ENCODE measurements at regions not wholly inside any gene's neighbourhood (a gene's known extent, or its start where the extent isn't known, plus 50 kb on each side); places are given as distances from the start of the nearest gene placed in this dataset.
"Not testable (repeated sequence)": the region's sequence is repeated elsewhere in the genome, so short reads cannot be mapped to it uniquely, and the experiment has no call there.

- not testable (repeated sequence) for TF ChIP-seq CTCF, POLR2A, POLR2AphosphoS5 (IDR thresholded peaks at IDR 0.05)
Measured at GRCh38 chr2:90244902-90245765, 1553.7 kb downstream of the RPIA start.
